DLD1 (cell line): ENCODE measurements at regions not wholly inside any gene's neighbourhood (a gene's known extent, or its start where the extent isn't known, plus 50 kb on each side); places are given as distances from the start of the nearest gene placed in this dataset.

ENCODE experiments used
- in situ Hi-C: cut with HindIII; loops from 2 replicates; pipeline ENCODE4 v1.10.0; 2017; ENCODE audit warnings: low sequenced_read_pairs

- in situ Hi-C loops: no loop called here
Observed at GRCh38 chr6:100182313-100182712, 188.3 kb upstream of the MCHR2 start.

- in situ Hi-C loops: no loop called here
Observed at GRCh38 chr6:100181309-100181708, 187.3 kb upstream of the MCHR2 start.

DNA sequence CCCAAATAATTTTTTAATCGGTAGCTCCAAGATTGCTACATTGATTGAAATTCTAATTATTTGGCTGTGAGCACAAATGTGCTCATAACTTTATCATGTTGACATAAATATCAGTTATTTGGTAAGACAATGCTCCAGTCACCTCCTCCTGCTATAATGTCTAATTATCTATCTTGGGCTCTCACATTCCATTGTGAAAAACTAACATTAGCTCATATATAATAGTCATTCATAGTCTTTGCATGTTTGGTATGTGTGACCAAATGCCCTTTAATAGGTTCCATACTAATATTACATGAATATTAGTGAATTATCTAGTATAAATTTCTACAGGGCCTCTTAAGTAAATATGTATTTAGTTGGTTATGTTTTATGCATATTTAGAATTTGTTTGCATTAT, 185.6 kb upstream of the MCHR2 start:
- in situ Hi-C loops: no loop called here

- in situ Hi-C loops: no loop called here
Observed at GRCh38 chr6:100177956-100178355, 183.9 kb upstream of the MCHR2 start.

DNA sequence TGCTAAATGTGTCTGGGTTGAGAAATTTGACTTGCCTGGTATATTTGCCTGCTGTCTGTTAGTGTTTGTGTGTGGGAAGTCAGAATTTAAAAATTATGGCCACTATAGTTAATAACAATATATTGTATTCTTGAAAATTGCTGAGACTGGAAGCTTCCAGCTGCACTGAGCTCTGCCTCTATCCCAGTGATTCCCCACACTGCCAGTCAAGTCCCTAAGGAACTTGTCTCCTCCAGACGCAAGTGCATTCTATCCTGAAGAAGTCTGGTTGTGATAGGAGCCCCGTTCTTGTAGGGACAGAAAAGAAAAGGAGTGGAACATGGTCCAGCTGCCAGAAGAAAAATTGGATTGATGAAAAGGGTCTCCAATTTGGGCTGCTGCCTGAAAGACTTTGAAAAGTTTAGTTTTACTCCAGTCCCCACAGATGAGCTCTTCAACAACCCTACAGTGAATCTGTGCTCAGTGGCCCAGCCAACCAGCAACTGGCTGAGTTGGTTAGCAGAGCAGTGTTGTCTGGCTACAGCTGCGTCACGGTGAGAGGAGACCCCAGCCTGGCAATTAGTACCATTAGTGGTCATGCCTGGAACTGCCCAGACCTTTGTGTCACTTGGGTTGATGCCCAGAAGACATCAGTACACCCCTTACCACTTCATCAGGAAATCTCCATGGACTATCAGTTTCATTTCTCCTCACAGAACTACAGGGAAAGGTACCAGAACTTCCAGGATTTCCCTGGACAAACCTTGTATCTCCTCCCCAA, 183.1 kb upstream of the MCHR2 start:
- in situ Hi-C loops: no loop called here

GRCh38 chr6:100176311-100176950, 182.4 kb upstream of the MCHR2 start:
- in situ Hi-C loops: no loop called here

DNA sequence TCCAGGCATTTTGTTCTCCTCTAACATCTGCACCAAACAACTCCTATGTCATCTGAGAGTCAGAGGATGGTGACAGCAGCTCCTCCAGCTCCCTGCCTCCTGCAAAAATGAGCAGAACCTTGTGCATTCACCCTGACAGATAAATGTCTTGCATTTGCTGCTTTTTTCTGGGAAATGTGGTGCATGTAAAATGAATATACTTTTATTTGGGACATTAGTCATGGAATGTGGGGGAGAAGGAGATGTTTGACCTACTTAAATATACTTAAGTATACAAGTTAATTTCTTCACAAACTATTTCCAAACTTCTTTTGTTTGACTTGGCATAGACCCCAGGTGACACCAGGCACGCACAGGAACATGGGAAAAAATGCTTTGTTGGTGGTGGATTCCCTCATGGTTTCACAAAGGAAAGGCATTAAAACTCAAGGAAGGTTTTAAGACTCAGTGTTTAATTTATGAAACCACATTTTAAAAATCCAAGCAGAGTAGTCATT, 181.8 kb upstream of the MCHR2 start:
- in situ Hi-C loops: no loop called here

DNA sequence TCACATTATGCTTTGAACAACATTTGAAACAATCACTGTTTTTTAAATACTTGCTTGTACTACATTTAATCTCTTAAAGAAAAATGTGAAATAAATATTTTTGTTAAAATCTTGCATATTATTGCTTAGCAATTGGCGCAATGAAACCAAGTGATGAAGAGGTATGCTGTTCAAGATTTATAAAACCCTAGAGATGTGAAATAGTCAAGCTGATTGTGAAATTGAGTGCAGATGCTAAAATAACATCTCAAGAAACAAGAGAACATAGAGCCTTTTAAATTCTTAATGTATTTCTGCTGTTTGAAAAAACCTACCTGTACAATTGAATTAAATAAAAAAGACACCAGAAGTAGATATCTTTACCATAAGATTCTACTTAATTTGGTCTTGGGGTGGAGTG, 179.2 kb upstream of the MCHR2 start:
- in situ Hi-C loops: no loop called here

- in situ Hi-C loops: no loop called here
Observed at GRCh38 chr6:100172322-100172713, 178.3 kb upstream of the MCHR2 start.

- in situ Hi-C loops: no loop called here
Observed at GRCh38 chr6:100171533-100172321, 177.7 kb upstream of the MCHR2 start.

- in situ Hi-C loops: no loop called here
Observed at GRCh38 chr6:100168148-100168547, 174.1 kb upstream of the MCHR2 start.

- in situ Hi-C loops: no loop called here
Observed at GRCh38 chr6:100167585-100167984, 173.6 kb upstream of the MCHR2 start.

- in situ Hi-C loops: no loop called here
Observed at GRCh38 chr6:100166956-100167355, 172.9 kb upstream of the MCHR2 start.

GRCh38 chr6:100165442-100165841, 171.4 kb upstream of the MCHR2 start:
- in situ Hi-C loops: no loop called here

DNA sequence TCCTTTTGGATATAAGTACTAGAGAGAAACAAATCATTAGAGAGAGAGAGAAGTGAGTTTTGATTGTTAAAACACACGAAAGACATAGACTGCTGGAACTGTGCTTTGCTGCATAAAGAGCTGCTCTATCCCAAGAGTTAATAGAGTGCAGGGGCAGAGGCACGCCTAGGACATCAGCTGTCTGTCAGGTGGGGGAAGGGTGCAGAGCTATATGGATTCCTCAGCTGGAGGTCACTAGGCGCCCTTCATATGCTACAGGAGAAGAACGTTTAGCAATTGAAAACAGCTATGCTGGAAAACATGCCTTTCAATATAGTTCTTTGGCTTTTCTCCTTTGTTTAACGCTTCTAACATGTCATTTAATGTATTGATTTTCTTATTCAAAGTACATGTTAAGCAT, 169.0 kb upstream of the MCHR2 start:
- in situ Hi-C loops: no loop called here

GRCh38 chr6:100161782-100162365, 167.9 kb upstream of the MCHR2 start:
- in situ Hi-C loops: no loop called here

DNA sequence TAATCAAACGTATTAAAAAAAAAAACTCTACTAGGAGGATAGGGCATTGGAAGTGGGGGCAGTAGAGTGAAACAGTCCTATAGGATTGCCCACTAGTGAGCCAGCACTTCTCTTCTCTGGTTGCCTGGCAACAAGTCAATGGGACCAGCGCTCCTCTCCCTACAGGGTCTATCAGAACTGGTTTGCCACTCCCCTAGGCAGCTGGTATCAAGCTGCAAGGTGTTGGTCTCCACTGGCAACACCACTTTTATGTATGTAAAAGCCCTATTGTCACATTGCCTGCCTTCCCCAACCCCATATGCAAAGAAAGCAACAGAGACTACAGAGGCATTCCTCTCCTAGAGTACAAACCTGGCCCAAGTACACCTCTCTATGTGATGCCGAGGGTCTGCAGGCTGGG, 166.9 kb upstream of the MCHR2 start:
- in situ Hi-C loops: no loop called here

DNA sequence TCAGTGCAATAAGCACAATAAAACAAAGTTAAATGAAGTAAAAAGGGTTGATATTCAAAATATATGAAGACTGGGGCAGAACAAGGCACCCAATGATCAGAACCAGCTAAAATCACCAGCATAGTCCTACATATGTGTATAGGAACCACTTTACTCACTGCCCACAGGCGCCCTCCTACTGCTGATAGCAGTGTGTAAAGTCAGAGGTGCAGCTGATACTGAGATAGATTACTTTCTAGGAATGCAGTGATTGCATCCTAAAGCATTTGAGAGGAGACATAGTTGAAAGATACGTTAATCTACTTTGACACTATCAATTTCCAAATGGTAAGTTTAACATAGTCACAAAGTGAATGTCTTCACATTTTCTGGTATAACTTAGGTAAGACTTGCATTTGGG, 161.1 kb upstream of the MCHR2 start:
- in situ Hi-C loops: no loop called here

DNA sequence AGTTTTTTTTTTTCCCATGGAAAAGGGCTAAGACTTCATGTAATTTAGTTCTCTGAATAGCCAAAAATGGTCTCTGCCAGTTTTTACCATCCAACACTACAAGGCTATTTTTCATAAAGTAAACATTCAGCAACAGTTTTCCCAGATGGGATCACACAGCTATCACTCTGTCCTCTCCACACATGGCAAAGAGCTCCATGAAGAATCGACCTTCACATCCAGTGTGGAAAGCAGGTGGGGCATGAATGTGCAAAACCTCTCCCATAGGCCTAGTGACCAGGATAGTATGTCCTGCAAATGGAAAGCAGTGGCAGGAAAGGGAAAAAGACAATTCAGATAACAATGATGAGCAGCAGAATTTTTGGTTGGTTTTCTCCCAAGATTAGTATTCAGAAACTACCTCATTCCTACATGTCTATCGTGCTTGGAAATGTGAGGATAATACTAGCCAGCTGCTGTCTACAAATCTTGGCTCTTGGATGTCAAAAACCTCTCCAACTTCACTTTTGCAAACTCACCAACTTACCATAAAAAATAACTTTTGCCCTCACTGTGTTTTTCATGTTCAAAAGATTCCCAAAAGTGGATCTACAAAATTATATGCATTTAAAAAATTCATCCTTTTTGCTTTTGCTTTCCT, 159.7 kb upstream of the MCHR2 start:
- in situ Hi-C loops: no loop called here

DNA sequence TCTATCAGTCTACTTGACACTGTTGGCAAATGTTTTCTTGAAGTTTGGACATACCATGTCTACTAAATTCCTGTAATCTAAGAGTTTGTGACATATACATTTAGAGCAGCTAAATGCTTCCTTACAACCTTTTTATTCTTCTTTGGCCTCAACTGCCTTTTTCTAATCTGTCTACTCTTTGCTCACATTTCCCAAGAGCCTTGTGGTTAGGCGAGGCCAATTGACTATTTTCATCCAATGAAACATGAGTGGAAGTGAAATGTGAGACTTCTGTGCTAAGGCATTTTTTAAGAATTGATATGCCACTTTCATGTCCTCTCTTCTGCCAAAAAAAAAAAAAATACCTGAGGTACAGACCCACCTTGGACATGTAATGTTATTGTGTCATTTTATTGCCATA, 158.2 kb upstream of the MCHR2 start:
- in situ Hi-C loops: no loop called here

GRCh38 chr6:100144991-100145390, 151.0 kb upstream of the MCHR2 start:
- in situ Hi-C loops: no loop called here
